ENCODE measurements at regions not wholly inside any gene's neighbourhood (a gene's known extent, or its start where the extent isn't known, plus 50 kb on each side); places are given as distances from the start of the nearest gene placed in this dataset.

DNA sequence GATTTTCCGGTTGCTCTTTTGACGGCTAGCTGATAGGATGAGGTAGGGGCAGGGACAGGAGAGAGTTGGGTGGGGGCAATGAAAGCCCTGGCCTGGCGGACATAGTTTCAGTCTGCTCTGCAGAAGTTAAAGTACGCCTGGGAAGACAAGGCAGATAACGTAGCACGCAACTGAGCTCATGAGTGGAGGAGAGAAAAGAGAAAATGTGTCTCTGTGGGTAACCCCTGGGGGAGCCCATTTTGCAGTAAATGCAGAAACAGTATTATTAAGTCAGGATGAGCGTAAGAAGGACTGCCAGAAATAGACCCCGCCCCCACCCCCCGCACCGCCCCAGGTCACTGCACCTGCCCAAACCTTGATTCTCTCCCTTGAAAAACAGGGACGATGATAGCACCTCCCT, 51.7 kb upstream of the TARBP1 start:
- TF ChIP-seq CTCF (CRISPR knock-in tag; IDR thresholded peaks at IDR 0.05) (no peak), RFX5 (IDR thresholded peaks at IDR 0.05; ENCODE audit: low read depth, low read length) (no peak), YY1 (IDR thresholded peaks at IDR 0.05; ENCODE audit: insufficient read depth, insufficient replicate concordance, low read depth, low read length) (no peak), EP300 (IDR thresholded peaks at IDR 0.05; ENCODE audit: low read depth in 2 of 2, low read length in 2 of 2) (no peak), EP300 (CRISPR knock-in tag; IDR thresholded peaks at IDR 0.05; ENCODE audit: borderline replicate concordance) (no peak)

Data from HepG2 (cell line).